ENCODE measurements at regions not wholly inside any gene's neighbourhood (a gene's known extent, or its start where the extent isn't known, plus 50 kb on each side); places are given as distances from the start of the nearest gene placed in this dataset.
"Not testable (repeated sequence)": the region's sequence is repeated elsewhere in the genome, so short reads cannot be mapped to it uniquely, and the experiment has no call there.

DNA sequence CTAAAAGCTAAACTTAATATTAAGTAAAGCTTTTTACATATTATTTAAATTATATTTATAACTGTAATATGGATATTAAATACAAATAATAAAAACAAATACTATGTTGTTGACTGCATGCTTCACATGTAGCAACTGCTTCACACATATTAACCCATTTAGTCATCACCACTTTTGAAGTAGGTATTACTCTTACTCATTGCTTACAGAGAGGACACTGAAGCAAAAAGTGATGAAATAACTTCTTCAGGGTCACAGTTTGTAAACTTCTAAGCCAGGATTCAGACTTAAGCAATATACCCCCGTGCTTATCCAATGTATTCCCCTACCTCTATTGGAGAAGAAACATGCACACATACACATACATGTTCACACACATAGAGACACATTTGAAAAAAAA lies 166.6 kb downstream of the DKK2 start:
- peak; percentile 96 for DNase-seq (ENCODE audit: low read depth)

DNA sequence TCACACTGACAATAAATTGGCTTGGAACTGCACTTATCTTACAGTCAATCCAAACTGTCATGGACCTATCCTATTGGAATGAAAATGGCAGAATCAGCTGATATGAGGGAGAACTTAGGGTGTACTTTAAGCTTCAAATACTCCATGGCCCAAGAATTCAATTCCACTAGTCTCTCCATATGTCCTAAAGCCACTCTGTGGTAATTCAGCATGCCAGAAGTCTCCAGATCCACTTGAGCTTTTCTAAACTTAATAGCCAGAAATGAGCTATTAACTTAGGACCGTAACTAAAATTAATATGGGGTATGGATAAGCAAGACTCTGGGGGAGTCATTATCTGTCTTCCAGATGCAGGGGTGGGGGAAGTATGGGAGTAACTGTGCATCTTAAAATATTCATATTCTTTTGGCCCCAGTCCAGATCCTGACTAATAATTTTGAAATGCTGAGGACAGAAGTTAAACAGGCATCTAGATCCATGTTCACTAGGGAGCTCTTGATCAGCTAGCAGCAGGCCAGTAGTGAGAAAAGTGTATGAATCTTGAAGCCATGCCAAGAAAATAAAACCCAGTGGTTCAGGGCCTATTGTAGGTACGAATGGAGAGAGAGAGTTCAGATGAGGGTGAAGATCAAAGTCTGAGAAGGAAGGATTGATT lies 167.6 kb downstream of the DKK2 start:
- DNase-seq (ENCODE audit: low read depth), result peak; percentile 85

DNA sequence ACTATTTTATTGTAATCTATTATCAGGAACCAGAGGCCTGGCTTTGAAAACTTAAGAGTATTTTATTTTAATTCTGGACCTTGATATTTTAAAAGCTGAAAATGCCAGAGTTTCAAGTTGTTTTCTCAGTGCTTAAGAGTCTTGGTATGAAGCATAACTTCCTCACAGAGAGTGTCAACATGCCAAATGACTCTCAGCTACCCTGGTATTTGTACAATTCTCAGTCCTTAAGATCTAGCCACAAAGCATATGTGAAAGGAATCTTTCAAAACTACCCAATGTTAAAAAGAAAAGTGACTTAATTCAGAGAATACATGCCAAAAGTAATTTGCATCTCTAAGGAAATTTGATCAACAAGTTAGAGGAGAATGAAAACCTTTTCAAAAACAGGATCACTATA lies 171.9 kb downstream of the DKK2 start:
- DNase-seq (ENCODE audit: low read depth), result peak; percentile 94

DNA sequence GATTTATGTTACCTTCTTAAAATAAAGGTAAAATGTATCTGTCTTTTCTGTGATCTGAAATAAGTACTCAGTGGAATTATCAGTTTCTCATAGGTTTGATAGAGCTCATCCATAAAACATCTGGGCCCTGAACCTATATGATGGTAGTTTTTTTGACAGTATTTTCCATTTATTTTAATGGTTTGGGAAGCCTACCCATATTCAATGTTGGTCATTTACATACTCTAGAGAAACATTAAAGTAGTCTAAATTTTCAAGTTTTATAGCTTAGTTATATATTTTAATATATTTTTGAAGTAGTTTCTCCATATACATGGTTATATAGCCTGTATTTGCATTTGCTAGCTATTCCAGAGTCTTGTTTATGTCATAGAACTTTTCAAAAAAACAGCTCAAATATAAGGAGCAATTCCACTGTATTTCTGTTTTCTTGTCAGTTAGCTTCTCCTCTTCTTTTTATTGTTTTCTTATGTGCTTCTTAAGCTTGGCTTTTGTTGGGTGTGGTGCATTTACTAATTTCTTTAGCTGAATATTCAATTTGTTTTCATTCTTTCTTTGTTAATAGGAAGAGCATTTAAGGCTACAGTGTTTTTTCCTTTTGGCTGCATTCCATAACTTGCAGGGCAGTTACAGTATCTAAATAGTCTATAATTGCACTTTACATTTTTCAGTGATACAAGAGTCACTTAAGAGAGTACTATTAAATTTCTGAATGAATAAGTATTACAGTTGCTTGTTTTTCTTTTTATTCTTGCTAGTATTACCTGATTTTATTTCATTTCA lies 181.4 kb downstream of the DKK2 start:
- DNase-seq (ENCODE audit: low read depth), result peak; percentile 10

DNA sequence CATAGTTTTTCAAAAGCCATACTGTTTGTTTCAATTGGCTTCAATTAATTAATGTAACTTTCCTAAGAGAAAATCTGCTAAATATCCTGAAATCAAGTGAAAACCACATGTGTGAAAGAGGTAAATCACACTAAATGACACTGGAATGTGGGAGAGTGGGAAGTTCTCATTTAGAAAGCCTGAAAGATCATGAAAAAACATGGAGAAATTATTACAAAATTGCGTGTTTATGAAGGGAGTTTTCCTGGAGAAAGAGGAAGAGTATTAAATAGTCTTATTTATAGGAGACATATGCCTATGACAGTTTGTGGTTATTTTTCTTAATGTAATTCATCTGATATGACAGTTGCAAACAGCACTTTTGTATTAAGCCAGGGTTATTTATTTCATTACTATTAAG lies 183.7 kb downstream of the DKK2 start:
- DNase-seq (ENCODE audit: low read depth), result no peak

DNA sequence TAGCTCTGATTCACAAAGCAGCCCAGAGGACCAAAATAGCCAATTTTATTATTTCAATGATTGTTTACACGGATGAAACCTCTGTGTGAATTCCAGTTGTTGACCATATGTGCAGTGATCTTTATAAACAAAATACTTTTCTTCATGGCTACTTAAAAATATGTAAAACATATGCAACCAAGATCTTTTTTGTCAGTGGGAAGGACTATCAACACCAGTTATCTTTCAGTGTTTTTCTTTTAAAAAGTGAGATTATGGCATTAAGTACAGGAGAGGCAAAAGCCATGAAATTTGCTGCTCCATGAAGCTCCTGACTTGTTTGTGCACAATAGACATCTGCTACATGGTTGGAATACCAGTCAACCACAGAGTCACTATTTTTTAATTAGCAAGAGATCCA lies 184.4 kb downstream of the DKK2 start:
- DNase-seq (ENCODE audit: low read depth), result no peak

DNA sequence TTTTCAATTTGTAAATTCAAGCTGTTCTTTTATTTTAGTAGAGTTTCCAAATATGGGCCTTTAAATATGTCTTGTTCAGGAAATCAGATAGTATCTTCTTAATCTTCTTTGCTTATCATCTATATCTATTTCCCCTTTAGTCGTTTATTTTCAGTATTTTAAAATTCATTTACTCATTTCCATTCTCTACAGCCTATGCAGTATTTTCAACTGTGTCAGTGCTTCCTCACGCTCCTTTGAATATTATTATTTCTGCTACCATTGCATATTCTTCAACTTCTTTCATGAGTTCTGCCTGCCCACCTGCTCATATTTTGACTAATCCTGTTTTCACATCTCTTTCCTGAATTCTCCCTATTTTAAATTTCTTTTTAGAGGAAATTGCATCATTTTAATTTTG lies 185.4 kb downstream of the DKK2 start:
- DNase-seq (ENCODE audit: low read depth), result no peak

DNA sequence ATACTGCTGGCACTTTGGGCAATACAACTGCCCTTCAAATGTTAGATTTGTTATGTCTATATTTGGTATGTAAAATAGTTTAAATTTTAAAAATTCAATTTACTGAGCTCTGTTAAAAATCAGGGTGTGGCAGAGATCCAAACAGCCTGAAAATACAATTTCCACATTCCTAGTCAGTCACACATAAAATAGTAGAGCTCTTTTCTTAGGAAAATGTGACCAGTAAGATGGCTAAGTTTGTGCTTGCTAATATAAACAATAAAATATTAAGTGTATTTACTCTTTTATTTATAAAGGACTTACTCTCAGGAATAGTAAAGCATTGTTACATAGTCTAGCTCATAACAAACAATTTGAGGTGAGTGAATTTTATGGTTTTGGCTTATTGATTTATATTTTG lies 200.2 kb downstream of the DKK2 start:
- no peak for DNase-seq (ENCODE audit: low read depth)

DNA sequence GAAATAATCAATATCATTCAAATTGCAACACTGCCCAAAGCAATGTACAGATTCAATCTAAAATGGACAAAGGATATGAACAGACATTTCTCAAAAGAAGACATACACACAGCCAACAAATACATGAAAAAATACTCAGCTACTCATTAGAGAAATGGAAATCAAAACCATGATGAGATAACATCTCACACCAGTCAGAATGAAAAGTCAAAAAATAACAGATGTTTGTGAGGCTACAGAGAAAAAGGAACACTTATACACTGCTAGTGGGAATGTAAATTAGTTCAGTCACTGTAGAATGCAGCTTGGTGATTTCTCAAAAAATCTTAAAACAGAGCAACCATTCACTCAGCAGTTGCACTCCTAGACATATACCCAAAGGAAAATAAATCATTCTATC lies 205.2 kb downstream of the DKK2 start:
- DNase-seq (ENCODE audit: low read depth), result no peak

DNA sequence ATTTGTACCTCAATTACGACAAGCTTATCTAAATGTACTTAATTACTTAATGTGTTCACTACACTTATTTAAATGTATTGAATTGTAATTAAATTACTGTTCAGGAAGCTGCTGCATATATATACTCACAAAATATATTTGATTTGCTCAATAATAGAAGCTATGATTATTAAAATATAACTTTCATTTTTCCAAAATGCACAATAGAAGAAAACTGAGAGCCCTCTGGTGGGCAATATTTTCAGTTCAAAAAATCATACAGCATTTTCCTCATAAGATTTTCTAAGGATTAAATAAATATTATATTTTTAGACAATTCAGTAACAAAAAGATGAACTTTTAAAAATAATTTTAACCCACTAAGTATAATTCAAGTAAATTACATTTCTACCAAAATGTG lies 217.3 kb downstream of the DKK2 start:
- DNase-seq (ENCODE audit: low read depth), result no peak

DNA sequence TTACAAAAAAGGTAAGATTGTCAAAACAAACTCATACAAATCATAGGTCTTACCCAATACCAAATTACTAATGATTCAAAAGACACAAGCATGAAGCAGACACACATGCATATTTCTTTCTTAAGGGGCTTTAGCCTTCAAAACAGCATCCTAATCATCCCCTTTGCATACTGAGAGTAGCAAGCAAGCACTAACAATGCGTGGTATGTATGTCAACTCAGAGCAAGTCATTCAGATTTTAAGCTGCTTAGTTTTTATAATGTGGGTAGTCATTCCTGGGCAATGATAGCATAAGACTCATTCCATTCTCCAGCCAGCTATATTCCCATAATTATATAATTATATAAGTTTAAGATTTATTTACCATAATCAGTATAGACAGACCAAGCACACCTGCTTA lies 219.6 kb downstream of the DKK2 start:
- DNase-seq (ENCODE audit: low read depth), result peak; percentile 87

DNA sequence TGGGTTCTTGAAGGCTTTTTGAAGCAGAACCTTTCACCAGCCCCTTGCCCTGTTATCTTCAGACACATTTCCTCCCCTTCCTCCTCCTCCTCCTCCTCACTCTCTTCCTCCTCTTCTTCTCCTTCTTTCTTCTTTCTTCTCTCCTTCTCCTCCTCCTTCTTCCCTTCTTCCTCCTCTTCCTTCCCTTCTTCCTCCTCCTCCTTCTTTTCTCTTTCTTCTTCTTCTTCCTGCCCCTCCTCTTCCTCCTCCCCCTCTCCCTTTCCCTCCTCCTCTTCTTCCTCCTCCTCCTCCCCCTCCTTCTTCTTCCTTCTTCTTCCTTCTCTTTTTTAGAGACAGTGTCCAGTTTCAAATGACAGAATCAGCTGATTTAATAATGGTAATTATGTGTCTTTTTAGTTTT lies 226.0 kb downstream of the DKK2 start:
- no peak for DNase-seq (ENCODE audit: low read depth)

DNA sequence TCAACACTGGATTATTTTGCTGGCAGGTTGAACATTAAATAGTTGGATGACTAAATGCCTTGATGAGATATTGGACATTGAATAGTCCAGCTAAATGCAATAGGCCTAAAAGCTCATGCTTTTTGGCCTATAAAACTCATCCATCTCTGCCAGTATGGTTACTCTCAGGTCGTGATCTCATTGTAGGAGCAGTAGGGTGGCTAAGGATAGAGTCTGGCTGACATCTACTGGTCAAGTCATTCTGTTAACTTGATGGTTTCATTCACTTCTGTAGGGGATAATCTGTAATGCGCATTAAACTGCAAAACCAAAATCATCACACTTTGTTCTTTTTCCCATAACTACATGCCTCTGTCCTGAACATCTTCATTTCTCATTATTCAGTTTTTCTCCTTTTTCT lies 227.0 kb downstream of the DKK2 start:
- peak; percentile 75 for DNase-seq (ENCODE audit: low read depth)

DNA sequence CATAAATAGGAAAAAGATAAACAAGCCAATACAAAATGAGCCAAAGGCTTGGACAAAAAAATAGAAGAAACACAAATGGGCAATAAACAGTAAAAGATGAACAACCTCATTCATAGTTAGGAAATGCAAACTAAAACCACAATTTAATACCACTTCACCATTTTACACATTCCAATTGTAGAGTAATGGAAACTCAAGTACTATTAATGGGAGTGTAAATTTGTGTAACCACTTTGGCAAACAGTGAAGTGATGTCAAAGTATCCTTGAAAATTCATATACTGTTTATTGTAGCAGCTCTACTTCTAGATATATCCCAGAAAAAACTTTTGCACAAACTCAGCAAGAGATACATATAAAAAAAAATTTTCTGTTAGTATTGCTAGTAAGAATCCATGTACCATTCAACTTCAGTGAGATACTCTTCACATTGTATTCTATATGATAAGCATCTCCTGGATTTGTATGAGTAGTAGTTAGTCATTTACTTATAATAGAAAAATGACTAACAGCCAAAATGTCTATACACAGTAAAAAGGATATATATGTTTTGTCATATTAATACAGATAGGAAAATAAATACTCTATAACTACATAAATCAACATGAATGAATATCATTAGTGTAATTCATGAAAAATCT lies 229.8 kb downstream of the DKK2 start:
- peak; percentile 10 for DNase-seq (ENCODE audit: low read depth)

DNA sequence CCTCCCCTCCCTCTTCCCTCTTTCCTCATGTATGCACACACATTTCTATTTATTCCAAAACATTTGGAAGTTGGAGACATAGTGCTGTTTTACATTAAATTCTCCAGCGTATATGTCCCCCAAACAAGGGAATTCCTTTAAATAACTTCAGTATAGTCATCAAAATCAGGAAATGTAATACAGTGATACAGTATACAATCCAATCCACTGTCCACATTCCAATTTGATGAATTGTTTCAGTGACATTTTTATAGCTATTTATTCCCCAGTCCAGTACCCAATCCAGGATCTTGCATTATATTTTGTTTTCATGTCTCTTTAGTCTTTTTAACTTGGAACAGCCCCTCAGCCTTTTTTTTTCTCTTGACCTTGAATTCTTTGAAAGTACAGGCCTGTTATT lies 233.0 kb downstream of the DKK2 start:
- peak; percentile 43 for DNase-seq (ENCODE audit: low read depth)

DNA sequence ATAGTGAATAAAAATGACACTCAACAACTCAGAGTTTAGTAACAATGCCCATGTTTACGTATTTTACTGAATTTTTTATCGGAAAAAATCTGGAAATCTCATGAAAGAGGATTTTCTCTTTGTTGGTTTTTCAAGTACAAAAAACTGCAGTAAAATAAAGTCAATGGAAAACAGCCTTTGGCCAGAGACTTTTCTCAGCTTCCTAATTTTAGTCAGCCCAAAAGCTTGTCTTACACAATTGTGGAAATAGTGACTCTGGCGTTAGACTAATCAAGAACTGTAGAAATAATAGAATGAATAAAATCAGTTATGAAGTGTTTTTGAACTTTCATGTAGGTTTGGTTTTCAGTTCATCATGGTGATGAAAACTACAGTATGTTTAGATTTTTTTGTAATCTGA lies 234.7 kb downstream of the DKK2 start:
- DNase-seq (ENCODE audit: low read depth), result no peak

DNA sequence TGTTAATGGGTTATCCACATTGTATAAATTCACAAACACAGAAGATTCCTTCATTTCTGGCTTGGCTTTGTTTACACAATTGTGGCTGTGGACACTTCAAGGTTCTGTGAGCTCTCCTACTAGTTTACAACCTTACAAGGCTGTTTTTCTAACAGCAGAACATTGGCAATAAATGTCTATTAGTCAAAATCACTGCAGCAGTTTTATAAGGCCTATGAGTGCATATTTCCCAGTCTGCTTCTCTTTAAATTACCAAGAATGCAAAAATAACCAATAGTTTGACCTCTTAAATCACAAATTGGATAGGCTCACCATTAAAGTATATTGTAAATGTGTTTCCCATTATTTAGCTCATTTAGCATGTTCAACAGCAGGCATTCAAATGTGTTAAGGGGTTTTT lies 239.2 kb downstream of the DKK2 start:
- no peak for DNase-seq (ENCODE audit: low read depth)

DNA sequence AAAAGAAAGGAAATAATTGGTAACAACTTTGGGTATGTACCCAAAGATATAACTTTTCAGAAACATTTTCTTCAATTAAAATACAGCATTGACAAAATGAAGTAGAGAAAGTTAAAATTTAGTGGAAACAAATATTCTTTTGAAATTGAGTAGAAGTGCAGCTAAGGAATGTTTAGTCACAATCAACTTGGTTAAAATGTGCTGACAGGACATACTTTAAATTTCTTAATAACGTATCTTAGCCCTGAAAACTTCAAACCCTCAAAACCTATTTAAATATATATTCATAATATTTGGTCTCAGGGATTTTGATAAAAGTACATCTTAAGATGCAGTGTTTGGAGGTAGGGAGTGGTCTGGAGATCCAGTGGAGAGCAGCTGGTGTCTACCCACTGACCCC lies 240.8 kb downstream of the DKK2 start:
- DNase-seq (ENCODE audit: low read depth), result no peak

DNA sequence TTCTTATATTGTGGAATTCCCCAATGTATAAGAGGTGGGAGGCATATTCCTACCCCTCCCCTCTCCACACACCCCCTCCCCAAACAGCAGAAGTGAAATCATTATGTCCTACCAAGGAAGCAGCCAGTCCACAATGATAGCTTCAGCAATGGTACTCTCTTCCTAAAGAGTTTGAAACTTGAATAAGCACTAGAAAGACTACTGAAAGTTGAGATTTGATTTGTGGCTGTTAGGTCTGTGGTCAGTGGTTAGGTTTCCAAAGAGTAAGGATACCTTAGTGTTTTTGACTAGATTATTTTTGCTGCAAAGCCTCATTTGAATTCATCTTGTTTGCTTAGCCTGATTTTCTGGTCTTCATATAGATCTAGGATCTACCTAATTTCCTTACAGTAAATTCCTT lies 242.2 kb downstream of the DKK2 start:
- DNase-seq (ENCODE audit: low read depth), result no peak

DNA sequence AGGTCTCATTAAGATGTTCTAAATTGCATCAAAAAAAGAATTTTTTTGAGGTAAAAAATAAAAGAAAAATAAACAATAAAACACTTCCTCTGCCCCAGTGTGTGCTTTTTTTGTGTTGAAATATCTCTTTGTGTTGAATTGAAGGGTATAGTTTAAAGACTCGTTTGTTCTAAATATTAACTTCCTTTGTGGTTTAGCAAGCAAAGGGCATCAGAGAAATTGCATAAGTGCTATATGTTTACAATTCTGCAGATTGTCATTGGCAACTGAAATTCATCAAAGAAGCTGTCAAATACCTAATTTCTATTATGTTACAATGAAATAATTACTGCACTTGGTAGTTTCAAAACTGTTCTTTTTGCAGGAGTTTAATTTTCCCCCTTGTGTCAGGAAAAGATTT lies 260.5 kb downstream of the DKK2 start:
- peak; percentile 32 for DNase-seq (ENCODE audit: low read depth)

DNA sequence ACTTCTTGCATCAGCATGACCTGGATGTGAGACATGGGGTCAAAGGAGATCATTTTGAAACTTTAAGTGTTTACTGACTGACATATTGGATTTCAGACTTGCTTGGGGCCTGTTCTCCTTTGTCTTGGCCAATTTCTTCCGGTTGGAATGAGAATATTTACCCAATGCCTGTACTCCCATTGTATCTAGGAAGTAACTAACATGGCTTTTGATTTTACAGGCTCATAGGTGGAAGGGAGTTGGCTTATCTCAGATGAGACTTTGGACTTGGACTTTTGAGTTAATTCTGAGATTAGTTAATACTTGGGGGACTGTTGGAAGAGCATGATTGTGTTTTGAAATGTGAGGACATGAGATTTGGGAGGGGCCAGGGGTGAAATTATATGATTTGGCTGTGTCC lies 262.1 kb downstream of the DKK2 start:
- DNase-seq (ENCODE audit: low read depth), result not testable (repeated sequence)

DNA sequence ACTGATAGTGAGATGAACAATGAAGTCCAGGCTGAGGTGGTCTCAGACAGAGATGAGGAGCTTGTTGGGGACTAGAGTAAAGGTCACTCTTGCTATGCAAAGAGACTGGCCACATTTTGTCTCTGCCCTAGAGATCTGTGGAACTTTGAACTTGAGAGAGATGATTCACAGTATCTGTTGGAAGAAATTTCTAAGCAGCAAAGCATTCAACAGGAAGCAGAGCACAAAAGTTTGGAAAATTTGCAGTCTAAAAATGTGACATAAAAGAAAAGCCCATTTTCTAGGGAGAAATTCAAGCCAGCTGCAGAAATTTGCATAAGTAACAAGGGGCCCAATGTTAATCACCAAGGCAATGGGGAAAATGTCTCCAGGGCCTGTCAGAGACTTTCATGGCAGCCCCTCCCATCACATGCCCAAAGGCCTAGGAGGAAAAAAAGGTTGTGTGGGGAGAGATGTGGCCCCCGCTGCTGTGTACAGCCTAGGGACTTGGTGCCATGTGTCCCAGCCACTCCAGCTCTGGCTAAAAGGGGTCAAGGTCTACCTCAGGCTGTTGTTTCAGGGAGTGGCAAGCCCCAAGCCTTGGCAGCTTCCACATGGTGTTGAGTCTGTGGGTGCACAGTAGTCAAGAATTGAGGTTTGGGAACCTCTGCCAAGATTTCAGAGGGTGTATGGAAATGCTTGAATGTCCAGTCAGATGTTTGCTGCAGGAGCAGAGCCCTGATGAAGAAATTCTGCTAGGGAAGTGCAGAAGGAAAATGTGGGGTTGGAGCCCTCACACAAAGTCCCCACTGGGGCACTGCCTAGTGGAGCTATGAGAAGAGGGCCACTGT lies 262.8 kb downstream of the DKK2 start:
- DNase-seq (ENCODE audit: low read depth), result peak; percentile 61

DNA sequence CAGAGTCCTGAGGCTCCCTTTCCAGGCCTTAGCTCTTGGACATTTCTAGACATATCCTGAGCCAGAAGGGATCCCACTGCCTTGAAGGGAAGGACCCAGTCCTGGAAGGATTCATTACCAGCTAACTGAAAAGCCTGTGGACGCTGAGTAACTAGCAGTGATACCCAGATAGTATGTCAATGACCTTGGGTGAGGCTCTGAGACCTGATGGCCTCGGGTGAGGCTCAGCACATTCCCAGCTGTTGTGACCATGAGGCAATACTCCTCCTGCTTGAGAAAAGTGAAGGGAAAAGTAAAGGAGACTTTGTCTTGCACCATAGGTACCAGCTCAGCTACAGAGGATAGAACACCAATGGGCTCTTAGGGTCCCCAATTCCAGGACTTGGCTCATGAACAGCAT lies 268.1 kb downstream of the DKK2 start:
- no peak for DNase-seq (ENCODE audit: low read depth)

Data from iris pigment epithelial cell (primary cell).